ENCODE measurements at regions not wholly inside any gene's neighbourhood (a gene's known extent, or its start where the extent isn't known, plus 50 kb on each side); places are given as distances from the start of the nearest gene placed in this dataset.
"Not testable (repeated sequence)": the region's sequence is repeated elsewhere in the genome, so short reads cannot be mapped to it uniquely, and the experiment has no call there.

- DNase-seq (ENCODE audit: extremely low read depth in 1 of 11, low read depth in 9 of 11, low spot score in 4 of 11): not testable (repeated sequence)
These were observed 113.0 kb upstream of the HMX1 start for GRCh38 chr4:8984641-8985040.

- DNase-seq (ENCODE audit: extremely low read depth in 1 of 11, low read depth in 9 of 11, low spot score in 4 of 11): not testable (repeated sequence)
These were observed 112.3 kb upstream of the HMX1 start for GRCh38 chr4:8983921-8984320.

- not testable (repeated sequence) for DNase-seq (ENCODE audit: extremely low read depth in 1 of 11, low read depth in 9 of 11, low spot score in 4 of 11)
These were observed 105.0 kb upstream of the HMX1 start for GRCh38 chr4:8976466-8977128.

- DNase-seq (ENCODE audit: extremely low read depth in 1 of 11, low read depth in 9 of 11, low spot score in 4 of 11): not testable (repeated sequence)
These were observed 101.0 kb upstream of the HMX1 start for GRCh38 chr4:8972635-8973034.

- not testable (repeated sequence) for DNase-seq (ENCODE audit: extremely low read depth in 1 of 11, low read depth in 9 of 11, low spot score in 4 of 11)
These were observed 94.3 kb upstream of the HMX1 start for GRCh38 chr4:8965896-8966295.

GRCh38 chr4:8964201-8964788, 92.7 kb upstream of the HMX1 start:
- DNase-seq (ENCODE audit: extremely low read depth in 1 of 11, low read depth in 9 of 11, low spot score in 4 of 11): not testable (repeated sequence)

- DNase-seq (ENCODE audit: extremely low read depth in 1 of 11, low read depth in 9 of 11, low spot score in 4 of 11): not testable (repeated sequence)
These were observed 91.9 kb upstream of the HMX1 start for GRCh38 chr4:8963533-8963932.

- DNase-seq (ENCODE audit: extremely low read depth in 1 of 11, low read depth in 9 of 11, low spot score in 4 of 11): peak in 8 of 11 donors; percentile 17 to 43 (median 28)
These were observed 89.7 kb upstream of the HMX1 start for GRCh38 chr4:8961343-8961742.

GRCh38 chr4:8959471-8959870, 87.8 kb upstream of the HMX1 start:
- DNase-seq (ENCODE audit: extremely low read depth in 1 of 11, low read depth in 9 of 11, low spot score in 4 of 11): not testable (repeated sequence)

GRCh38 chr4:8954001-8954400, 82.4 kb upstream of the HMX1 start:
- not testable (repeated sequence) for DNase-seq (ENCODE audit: extremely low read depth in 1 of 11, low read depth in 9 of 11, low spot score in 4 of 11)

GRCh38 chr4:8952791-8953190, 81.2 kb upstream of the HMX1 start:
- DNase-seq (ENCODE audit: extremely low read depth in 1 of 11, low read depth in 9 of 11, low spot score in 4 of 11): not testable (repeated sequence)

GRCh38 chr4:8952109-8952508, 80.5 kb upstream of the HMX1 start:
- not testable (repeated sequence) for DNase-seq (ENCODE audit: extremely low read depth in 1 of 11, low read depth in 9 of 11, low spot score in 4 of 11)

GRCh38 chr4:8945506-8945905, 73.9 kb upstream of the HMX1 start:
- not testable (repeated sequence) for DNase-seq (ENCODE audit: extremely low read depth in 1 of 11, low read depth in 9 of 11, low spot score in 4 of 11)

- not testable (repeated sequence) for DNase-seq (ENCODE audit: extremely low read depth in 1 of 11, low read depth in 9 of 11, low spot score in 4 of 11)
These were observed 71.7 kb upstream of the HMX1 start for GRCh38 chr4:8943367-8943766.

GRCh38 chr4:8942088-8942487, 70.4 kb upstream of the HMX1 start:
- DNase-seq (ENCODE audit: extremely low read depth in 1 of 11, low read depth in 9 of 11, low spot score in 4 of 11): not testable (repeated sequence)

- DNase-seq (ENCODE audit: extremely low read depth in 1 of 11, low read depth in 9 of 11, low spot score in 4 of 11): not testable (repeated sequence)
These were observed 69.8 kb upstream of the HMX1 start for GRCh38 chr4:8941492-8941805.

- DNase-seq (ENCODE audit: extremely low read depth in 1 of 11, low read depth in 9 of 11, low spot score in 4 of 11): peak in 2 of 11 donors; percentile 18 to 21
These were observed 69.3 kb upstream of the HMX1 start for GRCh38 chr4:8940792-8941491.

- DNase-seq (ENCODE audit: extremely low read depth in 1 of 11, low read depth in 9 of 11, low spot score in 4 of 11): peak in 9 of 11 donors; percentile 17 to 62 (median 38)
These were observed 68.5 kb upstream of the HMX1 start for GRCh38 chr4:8939840-8940742.

- DNase-seq (ENCODE audit: extremely low read depth in 1 of 11, low read depth in 9 of 11, low spot score in 4 of 11): no peak
These were observed 67.7 kb upstream of the HMX1 start for GRCh38 chr4:8939160-8939839.

All from renal cortex interstitium (tissue), 11 donors.